K562 (cell line): ENCODE measurements at regions not wholly inside any gene's neighbourhood (a gene's known extent, or its start where the extent isn't known, plus 50 kb on each side); places are given as distances from the start of the nearest gene placed in this dataset.

Experiments used
- ATF1 ChIP-seq, 2 experiments: fragments of 450-650 bp in 1 of 2; IDR thresholded peaks; 2 replicates each; pipeline ENCODE4 v1.6.1; 2016; ENCODE audit warnings: missing compliant biosample characterization in 1 of 2, missing genetic modification characterization in 1 of 2
- CHD1 ChIP-seq: fragments of 200-600 bp; sonication (generic); IDR thresholded peaks from one replicate; pipeline ENCODE4 v1.6.1; 2012; ENCODE audit warnings: mild to moderate bottlenecking, moderate library complexity, low read length, inconsistent platforms
- DPF2 ChIP-seq: fragments of 450-650 bp; IDR thresholded peaks from 2 replicates; pipeline ENCODE4 v1.6.1; 2016
- GTF2F1 ChIP-seq: IDR thresholded peaks from 2 replicates; pipeline ENCODE4 v1.6.1; 2011; ENCODE audit warnings: low read depth, low read length, improper control_type of control experiment
- ID3 ChIP-seq, 2 experiments: fragments of 250-450 bp in 1 of 2; fragments of 450-650 bp in 1 of 2; sonication (Bioruptor Pico) in 1 of 2; IDR thresholded peaks; 2 replicates each; pipeline versions ENCODE4 v1.6.1 to v1.8.0; 2016 to 2021; ENCODE audit warnings: mild to moderate bottlenecking in 2 of 2, moderate library complexity in 2 of 2, missing compliant biosample characterization in 1 of 2, missing genetic modification characterization in 1 of 2
- NR2C2 ChIP-seq, 2 experiments: fragments of 200-800 bp in 1 of 2; sonication (Bioruptor generic) in 1 of 2; sonication (generic) in 1 of 2; formaldehyde crosslinking in 1 of 2; IDR thresholded peaks; 2 replicates each; pipeline versions ENCODE4 v1.6.1 to v1.8.0; 2016 to 2022; ENCODE audit warnings: mild to moderate bottlenecking in 1 of 2, missing compliant biosample characterization in 1 of 2, missing genetic modification characterization in 1 of 2, missing genetic modification reagents in 1 of 2
- RAD21 ChIP-seq, 2 experiments: fragments of 250-450 bp in 1 of 2; fragments of 450-650 bp in 1 of 2; sonication (Bioruptor Pico) in 1 of 2; formaldehyde crosslinking in 1 of 2; IDR thresholded peaks in 1 of 2; conservative IDR thresholded peaks in 1 of 2; 2 replicates each; pipeline versions ENCODE4 v1.4.0 to v1.8.0; 2020 to 2022; ENCODE audit warnings: mild to moderate bottlenecking in 2 of 2, moderate library complexity in 1 of 2
- RBM15 ChIP-seq: fragments of 200-400 bp; formaldehyde crosslinking; IDR thresholded peaks from 2 replicates; pipeline ENCODE4 v1.6.1; 2018; ENCODE audit warnings: mild to moderate bottlenecking, low read length, moderate library complexity; ENCODE audit not compliant: insufficient read depth
- TBL1XR1 ChIP-seq, 2 experiments: IDR thresholded peaks; 2 replicates each; pipeline ENCODE4 v1.6.1; 2012; ENCODE audit warnings: improper control_type of control experiment in 2 of 2, low read length in 2 of 2, mild to moderate bottlenecking in 1 of 2
- ZBTB8A ChIP-seq: fragments of 450-650 bp; IDR thresholded peaks from 2 replicates; pipeline ENCODE4 v1.6.1; 2018; ENCODE audit warnings: mild to moderate bottlenecking, moderate library complexity; ENCODE audit not compliant: partially characterized antibody
- ZNF121 ChIP-seq: sonication (generic); formaldehyde crosslinking; conservative IDR thresholded peaks from 2 replicates; pipeline ENCODE4 v1.8.0; 2022; ENCODE audit warnings: missing genetic modification reagents
- ZNF644 ChIP-seq: fragments of 200-800 bp; sonication (Bioruptor generic); IDR thresholded peaks from 2 replicates; pipeline ENCODE4 v1.6.1; 2016; ENCODE audit warnings: low read depth, missing genetic modification characterization, missing compliant biosample characterization
- TF ChIP-seq, protein P1 (sequence below), 3 experiments: IDR thresholded peaks in 2 of 3; conservative IDR thresholded peaks in 1 of 3; 2 replicates each; pipeline ENCODE4 v1.5.1; 2011 to 2012; ENCODE audit warnings: low read length in 3 of 3, mild to moderate bottlenecking in 3 of 3, control low read depth in 2 of 3, improper control_type of control experiment in 1 of 3, inconsistent platforms in 1 of 3, low read depth in 1 of 3, mixed read lengths in 1 of 3, moderate library complexity in 1 of 3; ENCODE audit not compliant: insufficient read depth in 2 of 3
- TF ChIP-seq, protein P2 (sequence below), 2 experiments: fragments of 450-650 bp in 1 of 2; sonication (generic) in 1 of 2; formaldehyde crosslinking in 1 of 2; IDR thresholded peaks; 2 replicates each; pipeline versions ENCODE4 v1.7.1 to v1.9.0; 2016 to 2022; ENCODE audit warnings: inconsistent platforms in 1 of 2, mild to moderate bottlenecking in 1 of 2, missing genetic modification reagents in 1 of 2

DNA sequence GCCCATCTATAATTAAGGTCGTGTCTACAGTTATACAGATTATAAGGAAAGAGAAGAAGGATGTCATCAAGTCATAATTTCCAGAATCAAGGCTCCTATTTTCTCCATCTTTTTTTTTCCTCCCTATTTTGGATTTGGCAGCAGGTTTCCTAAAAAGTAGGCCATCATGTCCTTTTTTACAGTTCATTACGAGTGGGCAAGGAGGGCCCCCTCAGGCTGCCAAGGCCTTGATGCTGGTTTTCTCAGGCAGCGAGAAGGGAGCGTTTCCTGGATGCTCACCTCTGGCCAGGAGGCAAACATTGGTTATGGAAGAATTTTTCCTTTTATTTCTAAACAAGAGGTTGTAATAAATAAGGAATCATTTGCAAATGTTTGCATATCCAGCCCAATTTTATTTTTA is 414.6 kb downstream of the DHX35 start:
- TF ChIP-seq RBM15 (no peak), ZNF121 (CRISPR knock-in tag) (no peak), DPF2 (no peak), TBL1XR1 (IDR thresholded peaks at IDR 0.05; ENCODE audit: low read length in 2 of 2) (no peak), ATF1 (CRISPR knock-in tag; IDR thresholded peaks at IDR 0.05) (no peak), ATF1 (tag; IDR thresholded peaks at IDR 0.05) (no peak), ZBTB8A (no peak), ID3 (CRISPR knock-in tag; IDR thresholded peaks at IDR 0.05) (no peak), ID3 (tag; IDR thresholded peaks at IDR 0.05) (no peak), NR2C2 (CRISPR knock-in tag; IDR thresholded peaks at IDR 0.05) (no peak), NR2C2 (tag; IDR thresholded peaks at IDR 0.05) (no peak), RAD21 (CRISPR knock-in tag; conservative IDR thresholded peaks at IDR 0.05 in 1 of 2, IDR thresholded peaks at IDR 0.05 in 1 of 2) (no peak), CHD1 (no peak), GTF2F1 (no peak), ZNF644 (no peak)
- TF ChIP-seq, protein P1, sequence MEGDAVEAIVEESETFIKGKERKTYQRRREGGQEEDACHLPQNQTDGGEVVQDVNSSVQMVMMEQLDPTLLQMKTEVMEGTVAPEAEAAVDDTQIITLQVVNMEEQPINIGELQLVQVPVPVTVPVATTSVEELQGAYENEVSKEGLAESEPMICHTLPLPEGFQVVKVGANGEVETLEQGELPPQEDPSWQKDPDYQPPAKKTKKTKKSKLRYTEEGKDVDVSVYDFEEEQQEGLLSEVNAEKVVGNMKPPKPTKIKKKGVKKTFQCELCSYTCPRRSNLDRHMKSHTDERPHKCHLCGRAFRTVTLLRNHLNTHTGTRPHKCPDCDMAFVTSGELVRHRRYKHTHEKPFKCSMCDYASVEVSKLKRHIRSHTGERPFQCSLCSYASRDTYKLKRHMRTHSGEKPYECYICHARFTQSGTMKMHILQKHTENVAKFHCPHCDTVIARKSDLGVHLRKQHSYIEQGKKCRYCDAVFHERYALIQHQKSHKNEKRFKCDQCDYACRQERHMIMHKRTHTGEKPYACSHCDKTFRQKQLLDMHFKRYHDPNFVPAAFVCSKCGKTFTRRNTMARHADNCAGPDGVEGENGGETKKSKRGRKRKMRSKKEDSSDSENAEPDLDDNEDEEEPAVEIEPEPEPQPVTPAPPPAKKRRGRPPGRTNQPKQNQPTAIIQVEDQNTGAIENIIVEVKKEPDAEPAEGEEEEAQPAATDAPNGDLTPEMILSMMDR (IDR thresholded peaks at IDR 0.05 in 2 of 3, conservative IDR thresholded peaks at IDR 0.05 in 1 of 3; ENCODE audit: insufficient read depth in 2 of 3, low read depth in 1 of 3, low read length in 3 of 3) = no peak
- TF ChIP-seq, protein P2, sequence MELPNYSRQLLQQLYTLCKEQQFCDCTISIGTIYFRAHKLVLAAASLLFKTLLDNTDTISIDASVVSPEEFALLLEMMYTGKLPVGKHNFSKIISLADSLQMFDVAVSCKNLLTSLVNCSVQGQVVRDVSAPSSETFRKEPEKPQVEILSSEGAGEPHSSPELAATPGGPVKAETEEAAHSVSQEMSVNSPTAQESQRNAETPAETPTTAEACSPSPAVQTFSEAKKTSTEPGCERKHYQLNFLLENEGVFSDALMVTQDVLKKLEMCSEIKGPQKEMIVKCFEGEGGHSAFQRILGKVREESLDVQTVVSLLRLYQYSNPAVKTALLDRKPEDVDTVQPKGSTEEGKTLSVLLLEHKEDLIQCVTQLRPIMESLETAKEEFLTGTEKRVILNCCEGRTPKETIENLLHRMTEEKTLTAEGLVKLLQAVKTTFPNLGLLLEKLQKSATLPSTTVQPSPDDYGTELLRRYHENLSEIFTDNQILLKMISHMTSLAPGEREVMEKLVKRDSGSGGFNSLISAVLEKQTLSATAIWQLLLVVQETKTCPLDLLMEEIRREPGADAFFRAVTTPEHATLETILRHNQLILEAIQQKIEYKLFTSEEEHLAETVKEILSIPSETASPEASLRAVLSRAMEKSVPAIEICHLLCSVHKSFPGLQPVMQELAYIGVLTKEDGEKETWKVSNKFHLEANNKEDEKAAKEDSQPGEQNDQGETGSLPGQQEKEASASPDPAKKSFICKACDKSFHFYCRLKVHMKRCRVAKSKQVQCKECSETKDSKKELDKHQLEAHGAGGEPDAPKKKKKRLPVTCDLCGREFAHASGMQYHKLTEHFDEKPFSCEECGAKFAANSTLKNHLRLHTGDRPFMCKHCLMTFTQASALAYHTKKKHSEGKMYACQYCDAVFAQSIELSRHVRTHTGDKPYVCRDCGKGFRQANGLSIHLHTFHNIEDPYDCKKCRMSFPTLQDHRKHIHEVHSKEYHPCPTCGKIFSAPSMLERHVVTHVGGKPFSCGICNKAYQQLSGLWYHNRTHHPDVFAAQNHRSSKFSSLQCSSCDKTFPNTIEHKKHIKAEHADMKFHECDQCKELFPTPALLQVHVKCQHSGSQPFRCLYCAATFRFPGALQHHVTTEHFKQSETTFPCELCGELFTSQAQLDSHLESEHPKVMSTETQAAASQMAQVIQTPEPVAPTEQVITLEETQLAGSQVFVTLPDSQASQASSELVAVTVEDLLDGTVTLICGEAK (IDR thresholded peaks at IDR 0.05) = no peak
- TF ChIP-seq, protein P2 (CRISPR knock-in tag; IDR thresholded peaks at IDR 0.05) = no peak
